ENCODE measurements at regions not wholly inside any gene's neighbourhood (a gene's known extent, or its start where the extent isn't known, plus 50 kb on each side); places are given as distances from the start of the nearest gene placed in this dataset.
"Not testable (repeated sequence)": the region's sequence is repeated elsewhere in the genome, so short reads cannot be mapped to it uniquely, and the experiment has no call there.

DNA sequence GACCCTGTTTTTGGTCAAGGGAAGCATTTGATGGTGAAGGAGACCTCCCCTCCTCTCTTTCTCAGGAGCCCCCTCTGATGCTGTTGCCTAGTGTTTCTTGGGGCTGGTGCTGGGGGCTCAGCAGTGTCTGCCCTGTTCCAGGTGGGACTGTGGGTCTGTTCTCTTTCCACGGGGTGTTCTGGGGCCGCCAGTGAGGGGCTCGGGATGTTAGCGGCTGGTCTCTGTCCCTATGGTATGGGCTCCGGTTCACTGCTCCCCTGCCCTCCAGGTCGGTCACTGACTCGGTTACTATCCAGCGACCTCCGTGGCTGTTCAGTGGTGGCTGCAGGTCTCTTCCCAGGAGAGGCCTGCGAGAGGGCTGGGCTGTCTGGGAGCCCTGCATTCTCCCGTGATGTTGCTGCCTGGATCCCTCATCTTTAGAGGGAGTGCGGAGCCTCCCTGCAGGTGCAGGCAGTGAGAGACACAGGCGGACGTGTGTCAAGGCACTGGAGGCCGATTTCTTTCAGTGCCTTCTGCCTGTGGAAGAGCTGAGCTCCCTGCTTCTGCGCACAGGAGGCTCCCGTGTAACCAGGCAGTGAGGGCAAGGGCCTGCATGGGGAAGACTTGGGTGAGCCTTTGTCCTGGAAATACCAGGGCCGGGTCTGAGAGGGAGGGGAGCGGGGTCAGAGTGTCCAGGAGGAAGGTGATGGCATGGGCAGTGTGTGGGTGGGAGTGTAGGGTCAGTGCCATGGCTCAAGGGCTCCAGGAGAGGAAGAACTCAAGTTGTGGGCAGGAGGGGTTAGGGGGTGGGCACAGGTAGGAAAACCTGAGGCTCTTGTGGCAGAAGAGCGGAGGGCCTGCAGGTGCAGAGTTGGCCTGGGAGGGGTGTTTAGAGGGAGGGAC is 362.6 kb downstream of the TMEM121 start:
- no peak for DNase-seq
- CTCF ChIA-PET, result no interaction called here
- no peak overlapping the region for H3K27ac Mint-ChIP-seq
- peaks cover 15% of the 10 kb centered on the region for H3K27me3 Mint-ChIP-seq
- H3K4me1 Mint-ChIP-seq, result peaks cover 9% of the 10 kb centered on the region
- POLR2A ChIA-PET, result no interaction called here
- no peak overlapping the region for H3K4me3 Mint-ChIP-seq
- no peaks in the 10 kb centered on the region for H3K9me3 Mint-ChIP-seq
- no peaks in the 10 kb centered on the region for H3K36me3 Mint-ChIP-seq (ENCODE audit: low read depth)

DNA sequence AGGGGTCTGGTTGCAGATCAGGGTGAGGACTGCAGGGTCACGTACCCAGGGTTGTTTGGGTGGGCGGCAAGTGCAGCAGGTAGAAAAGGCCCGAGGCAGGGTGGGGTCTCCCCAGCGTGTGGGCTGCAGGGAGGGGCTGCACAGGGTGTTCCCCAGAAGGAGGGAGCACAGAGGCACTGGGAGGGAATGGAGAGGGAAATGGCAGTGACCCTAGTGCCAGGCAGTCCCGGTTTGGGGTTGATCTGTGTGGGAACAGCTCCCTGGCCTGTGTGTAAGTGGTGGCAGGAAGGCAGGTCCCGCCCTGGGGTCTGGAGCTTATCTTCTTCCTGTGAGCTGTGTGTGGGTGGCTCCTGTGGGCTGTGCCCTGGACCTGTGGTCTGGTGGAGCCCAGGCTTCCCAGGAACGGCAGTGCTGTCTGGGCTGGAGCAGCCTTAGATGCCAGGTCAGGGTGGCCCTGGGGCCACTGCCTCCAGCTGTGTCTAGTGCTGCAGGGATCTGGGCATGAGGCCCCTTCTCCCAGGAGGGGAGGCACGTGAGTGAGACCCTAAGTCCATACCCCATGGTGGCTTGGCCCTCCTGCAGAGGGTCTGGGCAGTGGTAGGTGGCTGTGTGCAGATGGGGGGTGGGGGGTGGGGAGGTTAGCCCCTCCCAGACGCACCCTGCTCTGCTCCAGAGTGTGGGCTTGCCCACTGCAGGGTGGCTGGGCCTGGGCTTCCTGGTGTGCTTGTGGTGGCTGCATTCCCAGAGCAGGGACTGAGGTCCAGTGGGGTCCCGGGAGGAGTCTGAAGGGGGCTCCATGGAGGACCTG is 363.5 kb downstream of the TMEM121 start:
- Mint-ChIP-seq H3K4me3 (no peak overlapping the region), H3K27ac (no peak overlapping the region), H3K27me3 (peaks cover 15% of the 10 kb centered on the region), H3K4me1 (peaks cover 9% of the 10 kb centered on the region), H3K9me3 (no peaks in the 10 kb centered on the region), H3K36me3 (ENCODE audit: low read depth) (no peaks in the 10 kb centered on the region)
- DNase-seq, result no peak
- ChIA-PET CTCF (no interaction called here), POLR2A (no interaction called here)

GRCh38 chr14:105890474-105891220 is 364.3 kb downstream of the TMEM121 start:
- Mint-ChIP-seq H3K9me3 (no peaks in the 10 kb centered on the region), H3K4me1 (peaks cover 9% of the 10 kb centered on the region), H3K27ac (no peak overlapping the region), H3K4me3 (no peak overlapping the region), H3K36me3 (ENCODE audit: low read depth) (no peaks in the 10 kb centered on the region), H3K27me3 (peaks cover 15% of the 10 kb centered on the region)
- ChIA-PET CTCF (no interaction called here), POLR2A (no interaction called here)
- no peak for DNase-seq

DNA sequence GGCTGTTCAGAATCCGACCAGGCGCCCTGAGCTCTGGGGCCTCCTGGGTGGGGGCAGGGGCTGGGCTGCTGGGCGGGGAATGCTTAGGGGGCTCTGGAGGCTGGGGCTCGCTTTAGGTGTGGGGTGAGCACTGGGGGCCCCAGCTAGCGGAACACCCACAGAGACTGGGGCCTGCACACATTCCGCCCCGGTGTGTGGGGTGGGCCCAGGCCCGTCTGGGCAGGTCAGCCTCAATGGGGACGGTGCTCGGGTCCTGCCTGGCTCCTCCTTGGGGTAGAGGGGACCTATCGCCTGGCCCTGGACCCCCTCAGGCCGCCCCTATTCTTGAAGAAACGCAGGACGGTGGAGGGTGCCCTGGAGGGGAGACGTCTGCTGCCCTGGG is 364.8 kb downstream of the TMEM121 start:
- ChIA-PET CTCF (no interaction called here), POLR2A (no interaction called here)
- peaks cover 9% of the 10 kb centered on the region for H3K4me1 Mint-ChIP-seq
- no peaks in the 10 kb centered on the region for H3K9me3 Mint-ChIP-seq
- no peaks in the 10 kb centered on the region for H3K36me3 Mint-ChIP-seq (ENCODE audit: low read depth)
- H3K27me3 Mint-ChIP-seq, result peaks cover 15% of the 10 kb centered on the region
- no peak for DNase-seq
- H3K27ac Mint-ChIP-seq, result no peak overlapping the region
- no peak overlapping the region for H3K4me3 Mint-ChIP-seq

DNA sequence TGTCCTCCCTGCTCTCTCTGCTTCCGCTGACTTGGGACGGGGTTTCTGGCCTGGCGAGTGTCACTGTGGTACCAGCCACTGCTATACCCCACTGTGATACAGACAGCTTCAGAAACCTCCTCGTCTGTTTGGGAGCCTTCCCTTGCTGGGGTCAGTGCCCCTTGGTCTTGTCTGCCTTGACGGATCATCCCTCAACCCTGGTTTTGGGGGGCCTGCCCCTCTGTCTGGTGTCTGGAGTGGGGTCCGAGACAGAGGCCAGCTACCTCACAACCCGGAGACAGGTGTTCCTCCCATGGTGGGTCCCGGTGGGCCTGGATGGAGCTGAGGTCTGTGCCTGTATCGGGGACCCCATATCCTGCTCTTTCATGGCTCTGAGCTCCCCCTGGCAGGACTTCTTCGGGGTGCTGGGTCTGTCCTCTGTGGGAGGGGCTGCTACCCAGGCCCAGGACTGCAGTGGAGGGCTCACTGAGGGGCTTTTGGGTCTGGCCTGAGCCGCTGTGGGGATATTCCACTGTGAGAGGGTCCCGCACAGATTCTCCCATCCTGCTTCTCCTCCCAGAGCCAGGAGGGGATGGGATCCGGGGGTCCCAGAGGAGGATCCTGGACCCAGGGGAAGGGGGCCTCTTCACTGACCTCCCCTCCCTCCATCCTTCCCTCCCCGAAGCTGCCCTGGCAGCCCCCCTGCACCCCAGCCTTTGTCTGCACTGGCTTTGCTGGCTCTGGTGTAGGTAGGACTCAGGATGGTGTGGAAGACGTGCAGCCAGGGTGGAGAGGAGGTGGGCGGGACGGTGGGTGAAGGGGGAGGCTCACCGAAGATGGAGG is 365.5 kb downstream of the TMEM121 start:
- ChIA-PET POLR2A (no interaction called here), CTCF (no interaction called here)
- no peak overlapping the region for H3K27ac Mint-ChIP-seq
- H3K27me3 Mint-ChIP-seq, result peaks cover 15% of the 10 kb centered on the region
- peaks cover 15% of the 10 kb centered on the region for H3K4me1 Mint-ChIP-seq
- H3K4me3 Mint-ChIP-seq, result no peak overlapping the region
- DNase-seq, result no peak
- no peaks in the 10 kb centered on the region for H3K36me3 Mint-ChIP-seq (ENCODE audit: low read depth)
- H3K9me3 Mint-ChIP-seq, result no peaks in the 10 kb centered on the region

DNA sequence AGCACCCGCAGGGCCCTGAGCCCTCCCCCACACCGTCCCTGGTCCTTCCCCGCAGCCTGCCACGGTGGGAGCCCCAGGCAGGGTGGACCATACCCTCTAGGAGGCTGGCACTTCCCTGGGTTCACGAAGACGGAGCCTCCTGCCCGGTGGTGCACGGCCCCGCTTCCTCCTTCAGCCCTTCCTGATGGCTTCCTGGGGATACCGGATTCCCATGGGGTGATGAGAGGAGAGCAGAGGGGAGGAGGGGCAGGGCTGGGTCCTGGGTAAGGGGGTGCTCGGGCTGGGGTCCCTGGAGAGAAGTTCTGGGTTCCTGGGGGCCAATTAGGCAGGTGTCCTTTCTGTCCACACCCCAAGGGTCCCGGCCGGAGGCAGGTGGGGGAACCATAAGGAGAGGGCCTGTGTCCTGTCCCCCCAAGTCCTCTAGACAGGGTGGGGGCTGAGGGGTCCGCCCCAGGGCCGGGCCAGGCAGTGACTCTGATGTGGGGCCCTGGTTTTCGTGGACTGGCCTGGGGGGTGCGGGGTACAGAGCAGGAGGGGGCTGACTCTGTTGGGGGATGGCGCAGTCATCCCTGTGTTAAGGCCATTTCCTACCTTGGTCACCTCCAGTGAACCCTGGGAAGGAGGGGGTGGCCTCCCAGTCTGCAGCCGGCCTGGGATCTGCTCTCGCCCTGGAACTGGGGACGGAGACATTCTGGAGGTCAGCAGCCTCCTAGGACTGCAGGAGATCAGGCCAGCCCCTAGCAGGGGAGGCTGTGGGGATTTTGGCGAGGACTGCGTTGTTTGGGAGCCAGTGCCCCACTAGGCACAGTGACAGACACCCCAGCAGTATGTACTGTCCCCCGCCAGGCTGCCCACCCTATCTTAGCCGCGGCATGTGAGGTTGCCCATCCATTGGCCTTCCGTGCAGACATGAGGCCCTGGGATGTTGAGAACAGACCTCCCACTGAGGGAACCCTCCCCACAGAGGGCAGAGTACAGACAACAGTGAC is 366.4 kb downstream of the TMEM121 start:
- POLR2A ChIA-PET; DNase-seq; H3K36me3 Mint-ChIP-seq (ENCODE audit: low read depth); H3K27ac Mint-ChIP-seq; H3K4me3 Mint-ChIP-seq; CTCF ChIA-PET; H3K9me3 Mint-ChIP-seq: not testable (repeated sequence)
- peaks cover 13% of the 10 kb centered on the region for H3K27me3 Mint-ChIP-seq
- H3K4me1 Mint-ChIP-seq, result peaks cover 21% of the 10 kb centered on the region

- H3K36me3 Mint-ChIP-seq (ENCODE audit: low read depth); H3K4me3 Mint-ChIP-seq; H3K9me3 Mint-ChIP-seq; POLR2A ChIA-PET; H3K27ac Mint-ChIP-seq; CTCF ChIA-PET; DNase-seq: not testable (repeated sequence)
- Mint-ChIP-seq H3K27me3 (peaks cover 11% of the 10 kb centered on the region), H3K4me1 (peaks cover 21% of the 10 kb centered on the region)
Measured at GRCh38 chr14:105893686-105894085, 367.3 kb downstream of the TMEM121 start.

DNA sequence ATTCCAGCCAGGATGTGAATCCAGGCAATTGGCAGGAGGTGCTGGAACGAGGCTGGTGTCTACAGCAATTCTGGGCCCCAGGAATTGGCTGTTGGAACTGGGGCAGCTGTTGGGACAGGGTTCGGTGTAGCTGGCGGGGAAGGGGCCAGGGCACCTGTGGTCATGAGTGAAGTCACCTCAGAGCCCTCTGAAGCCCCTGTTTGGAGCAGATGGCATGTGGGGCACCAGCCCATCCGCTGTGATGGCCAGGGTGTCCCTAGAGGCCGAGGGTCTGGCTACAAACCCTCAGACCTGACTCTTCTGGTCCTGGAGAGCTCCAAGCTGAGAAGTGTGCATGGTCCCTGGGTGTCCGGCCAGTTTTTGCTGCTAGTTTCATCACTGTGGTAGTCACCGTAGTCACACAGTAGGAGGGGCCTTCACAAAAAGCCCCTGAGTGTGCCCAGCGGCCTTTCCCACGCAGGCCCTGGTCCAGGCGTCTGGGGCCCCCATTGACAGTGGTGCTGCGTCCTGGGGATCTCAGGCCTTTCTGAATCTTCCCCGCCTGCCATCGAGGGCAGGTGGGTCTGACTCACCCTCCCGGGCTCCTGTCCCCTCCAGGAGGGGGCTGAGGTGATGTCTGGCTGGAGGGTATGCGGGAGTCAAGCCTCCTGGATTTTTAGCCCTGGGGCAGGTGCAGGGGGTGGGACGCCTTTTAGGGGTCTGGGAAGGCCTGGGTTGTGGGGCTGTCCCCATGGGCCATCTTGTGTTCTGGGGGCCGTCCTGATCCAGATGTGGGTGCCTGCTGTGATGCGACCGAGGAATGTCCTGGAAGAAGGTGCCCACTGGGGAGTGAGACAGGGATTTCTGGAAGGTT is 368.0 kb downstream of the TMEM121 start:
- H3K27ac Mint-ChIP-seq, result no peak overlapping the region
- ChIA-PET POLR2A (no interaction called here), CTCF (no interaction called here)
- H3K36me3 Mint-ChIP-seq (ENCODE audit: low read depth), result no peaks in the 10 kb centered on the region
- peaks cover 18% of the 10 kb centered on the region for H3K4me1 Mint-ChIP-seq
- H3K9me3 Mint-ChIP-seq, result no peaks in the 10 kb centered on the region
- H3K4me3 Mint-ChIP-seq, result no peak overlapping the region
- DNase-seq, result no peak
- peaks cover 8% of the 10 kb centered on the region for H3K27me3 Mint-ChIP-seq

DNA sequence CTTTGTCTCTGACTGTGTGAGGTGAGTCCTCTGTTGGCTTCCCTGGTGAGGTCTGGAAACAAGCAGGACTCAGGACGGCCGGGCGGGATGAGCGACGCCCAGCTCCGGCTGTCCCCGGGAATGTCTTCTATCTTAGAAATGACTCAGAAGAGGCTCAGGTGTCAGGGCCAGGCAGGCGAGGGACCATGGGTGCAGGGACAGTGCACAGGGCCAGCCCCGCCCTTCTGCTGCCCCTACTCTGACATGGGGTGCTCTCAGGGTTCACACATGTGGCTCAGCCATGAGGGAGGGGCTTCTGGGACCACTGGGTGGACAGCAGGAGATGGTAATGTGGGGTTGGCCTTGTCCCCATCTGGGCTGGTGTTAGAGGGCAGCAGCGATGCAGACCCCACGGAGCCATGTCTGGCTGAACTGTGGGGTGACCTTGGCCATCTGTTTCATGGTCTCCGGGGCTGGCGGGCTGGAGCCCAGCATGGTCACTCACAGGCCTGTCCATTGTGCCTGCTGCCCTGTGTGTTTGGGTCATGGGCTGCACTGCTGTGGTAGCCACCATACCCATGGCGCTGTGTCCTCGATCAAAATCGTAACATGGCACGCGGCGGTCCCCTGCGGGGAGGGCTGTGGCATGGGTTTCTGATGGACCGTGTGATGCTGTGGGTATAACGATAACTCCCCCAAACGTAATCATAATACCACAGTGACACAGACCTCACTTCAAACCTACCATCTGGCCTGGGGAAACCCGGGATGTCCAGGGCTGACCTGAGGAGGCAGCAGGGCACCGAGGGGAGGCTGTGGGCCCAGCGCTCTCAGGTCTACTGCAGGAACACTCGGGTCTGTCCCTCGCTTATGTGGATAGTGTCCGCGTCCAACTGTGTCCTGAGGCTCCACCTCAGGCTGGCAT is 368.8 kb downstream of the TMEM121 start:
- DNase-seq, result no peak
- POLR2A ChIA-PET, result no interaction called here
- Mint-ChIP-seq H3K36me3 (ENCODE audit: low read depth) (no peaks in the 10 kb centered on the region), H3K27ac (peak overlapping the region; percentile 6), H3K4me1 (peaks cover 12% of the 10 kb centered on the region), H3K27me3 (peaks cover 5% of the 10 kb centered on the region), H3K4me3 (no peak overlapping the region), H3K9me3 (no peaks in the 10 kb centered on the region)
- CTCF ChIA-PET, result no interaction called here

DNA sequence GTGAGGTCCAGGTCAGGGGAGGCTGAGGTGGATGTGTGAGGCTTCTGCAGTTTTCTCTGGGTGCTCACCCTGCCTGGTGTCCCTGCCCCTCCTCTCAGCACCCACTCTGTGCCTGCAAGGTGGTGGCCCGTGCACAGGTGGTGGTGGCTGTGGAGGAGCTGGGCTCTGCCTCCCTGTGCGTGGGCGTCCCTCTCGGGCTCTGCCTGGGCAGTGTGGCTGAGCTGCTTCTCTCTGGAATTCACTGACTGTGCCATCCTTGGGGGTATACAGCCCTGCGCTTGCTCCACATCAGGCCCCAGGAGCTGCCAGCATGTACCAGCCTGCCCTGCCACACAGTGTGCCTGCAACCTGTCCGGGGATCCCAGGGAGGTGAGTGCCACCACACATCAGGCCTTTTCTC is 369.8 kb downstream of the TMEM121 start:
- DNase-seq; H3K27me3 Mint-ChIP-seq; POLR2A ChIA-PET; H3K4me3 Mint-ChIP-seq; CTCF ChIA-PET; H3K36me3 Mint-ChIP-seq (ENCODE audit: low read depth); H3K9me3 Mint-ChIP-seq; H3K27ac Mint-ChIP-seq: not testable (repeated sequence)
- peaks cover 12% of the 10 kb centered on the region for H3K4me1 Mint-ChIP-seq
